HCT116 (cell line): ENCODE measurements at regions not wholly inside any gene's neighbourhood (a gene's known extent, or its start where the extent isn't known, plus 50 kb on each side); places are given as distances from the start of the nearest gene placed in this dataset.

Experiments used
- ATAC-seq: fragments of 200-7000 bp; cut with Tn5 transposase; 2 replicates; pipeline ENCODE4 v1.9.1; 2020; ENCODE audit warnings: mild to moderate bottlenecking, moderate library complexity
- BruUV-seq: library from RNA; stranded (reverse); fragments of 400-500 nt; replicated peaks from 2 replicates; lab custom pipeline; 2021; lab: Mats Ljungman, UMichigan
- CTCF ChIA-PET: fragments of 300-600 bp; sonication (Branson Sonifier 250); formaldehyde crosslinking; loops from one replicate; lab custom pipeline; 2021; ENCODE audit warnings: antibody characterized with exemption; lab: Charles Lee
- POLR2A ChIA-PET: fragments of 300-600, 350-600 bp; sonication (Branson Sonifier 250); formaldehyde crosslinking; loops from one replicate; lab custom pipeline; 2021; ENCODE audit warnings: antibody characterized with exemption; lab: Charles Lee
- RAD21 ChIA-PET, 2 experiments: fragments of 300-600 bp; sonication (Branson Sonifier 250); formaldehyde crosslinking; loops; one replicate each; lab custom pipeline; 2023; ENCODE audit warnings: low total read pairs in 2 of 2; ENCODE audit not compliant: uncharacterized antibody in 2 of 2, unreplicated experiment in 2 of 2, low non-redundant PET in 1 of 2; lab: Charles Lee
- DNase-seq: peaks from one replicate; pipeline ENCODE4 v3.0.0-alpha.2; 2010; ENCODE audit warnings: low read depth, low spot score
- H2AFZ ChIP-seq: fragments of 200-600 bp; shearing (Covaris generic), sonication (generic); 2 replicates; pipeline ENCODE4 v1.6.1; 2017; ENCODE audit warnings: low read depth, mixed run types, mixed read lengths, antibody characterized with exemption, low read length; ENCODE audit not compliant: poor library complexity, severe bottlenecking
- H3K27ac ChIP-seq: 2 replicates; pipeline ENCODE4 v1.5.1; 2012; ENCODE audit warnings: low read depth, low read length
- H3K27me3 ChIP-seq: fragments of 200-600 bp; sonication (generic); 2 replicates; pipeline ENCODE4 v1.6.1; 2016; ENCODE audit warnings: mixed run types, low read length, mixed read lengths; ENCODE audit not compliant: insufficient read depth
- H3K36me3 ChIP-seq, 2 experiments: fragments of 200-500 bp in 1 of 2; fragments of 200-600 bp in 1 of 2; sonication (Bioruptor generic) in 1 of 2; sonication (generic) in 1 of 2; 2 replicates each; pipeline versions ENCODE4 v1.5.1 to v1.6.1; 2014 to 2016; ENCODE audit warnings: low read length in 2 of 2, inconsistent platforms in 1 of 2, mixed read lengths in 1 of 2, mixed run types in 1 of 2; ENCODE audit not compliant: insufficient read depth in 2 of 2, control insufficient read depth in 1 of 2
- H3K4me1 ChIP-seq, 2 experiments: fragments of 200-600 bp in 1 of 2; sonication (generic) in 1 of 2; 2 replicates each; pipeline versions ENCODE4 v1.5.1 to v1.6.1; 2012 to 2017; ENCODE audit warnings: low read length in 2 of 2, inconsistent platforms in 1 of 2, mild to moderate bottlenecking in 1 of 2, mixed read lengths in 1 of 2, mixed run types in 1 of 2, moderate library complexity in 1 of 2; ENCODE audit not compliant: insufficient read depth in 2 of 2, control insufficient read depth in 1 of 2
- H3K4me2 ChIP-seq: fragments of 200-600 bp; sonication (generic); 2 replicates; pipeline ENCODE4 v1.6.1; 2017; ENCODE audit warnings: mixed run types, low read length, mixed read lengths
- H3K4me3 ChIP-seq, 2 experiments: fragments of 200-600 bp in 1 of 2; sonication (generic) in 1 of 2; replicated peaks in 1 of 2; 2 replicates each; pipeline ENCODE4 v1.5.1; 2011 to 2016; ENCODE audit warnings: low read length in 2 of 2, control low read depth in 1 of 2, low read depth in 1 of 2, mild to moderate bottlenecking in 1 of 2, mixed read lengths in 1 of 2, mixed run types in 1 of 2
- H3K79me2 ChIP-seq: fragments of 200-600 bp; sonication (generic); 2 replicates; pipeline ENCODE4 v1.6.1; 2017; ENCODE audit warnings: mild to moderate bottlenecking, mixed run types, low read length, moderate library complexity, mixed read lengths; ENCODE audit not compliant: insufficient read depth
- H3K9ac ChIP-seq: fragments of 200-600 bp; sonication (generic); 2 replicates; pipeline ENCODE4 v1.6.1; 2016; ENCODE audit warnings: low read length, mixed read lengths
- H3K9me2 ChIP-seq: fragments of 200-600 bp; sonication (generic), shearing (Covaris generic); 2 replicates; pipeline ENCODE4 v1.6.1; 2017; ENCODE audit warnings: mixed run types, mild to moderate bottlenecking, moderate library complexity; ENCODE audit not compliant: insufficient read depth
- H3K9me3 ChIP-seq, 2 experiments: fragments of 200-500 bp in 1 of 2; fragments of 200-600 bp in 1 of 2; sonication (Bioruptor generic) in 1 of 2; sonication (generic) in 1 of 2; 2 replicates each; pipeline ENCODE4 v1.6.1; 2014 to 2017; ENCODE audit warnings: low read length in 2 of 2, mixed read lengths in 2 of 2, inconsistent platforms in 1 of 2, low read depth in 1 of 2, mild to moderate bottlenecking in 1 of 2, mixed run types in 1 of 2, moderate library complexity in 1 of 2; ENCODE audit not compliant: control insufficient read depth in 1 of 2, insufficient read depth in 1 of 2
- H4K20me1 ChIP-seq: fragments of 200-600 bp; sonication (generic), shearing (Covaris generic); 2 replicates; pipeline ENCODE4 v1.6.1; 2017; ENCODE audit warnings: mixed run types, mild to moderate bottlenecking, moderate library complexity; ENCODE audit not compliant: insufficient read depth
- ATF3 ChIP-seq: IDR thresholded peaks from 2 replicates; pipeline ENCODE4 v1.6.1; 2012
- CBX3 ChIP-seq: IDR thresholded peaks from 2 replicates; pipeline ENCODE4 v1.6.1; 2012; ENCODE audit warnings: low read depth
- CEBPB ChIP-seq: IDR thresholded peaks from 2 replicates; pipeline ENCODE4 v1.6.1; 2012; ENCODE audit warnings: low read depth
- CTCF ChIP-seq, 3 experiments: fragments of 200-600 bp in 1 of 3; sonication (generic) in 1 of 3; IDR thresholded peaks in 2 of 3; conservative IDR thresholded peaks in 1 of 3; 2 replicates each; pipeline ENCODE4 v1.5.1; 2012 to 2017; ENCODE audit warnings: low read depth in 2 of 3, low read length in 2 of 3, antibody characterized with exemption in 1 of 3, borderline replicate concordance in 1 of 3, control low read depth in 1 of 3, mild to moderate bottlenecking in 1 of 3, mixed read lengths in 1 of 3, mixed run types in 1 of 3, moderate library complexity in 1 of 3; ENCODE audit not compliant: insufficient read depth in 1 of 3
- EZH2 ChIP-seq: fragments of 200-600 bp; sonication (generic); IDR thresholded peaks from 2 replicates; pipeline ENCODE4 v1.6.1; 2017; ENCODE audit warnings: antibody characterized with exemption, mixed run types
- JUND ChIP-seq: IDR thresholded peaks from 2 replicates; pipeline ENCODE4 v1.6.1; 2012
- MAX ChIP-seq: IDR thresholded peaks from 2 replicates; pipeline ENCODE4 v1.6.1; 2012
- TCF7L2 ChIP-seq: IDR thresholded peaks from 2 replicates; pipeline ENCODE4 v1.7.0; 2011; ENCODE audit warnings: borderline replicate concordance, inconsistent platforms; ENCODE audit not compliant: insufficient read depth, insufficient read length; ENCODE audit errors: extremely low read depth
- ZBTB33 ChIP-seq: IDR thresholded peaks from 2 replicates; pipeline ENCODE4 v1.6.1; 2011; ENCODE audit warnings: mild to moderate bottlenecking, low read length, moderate library complexity; ENCODE audit not compliant: insufficient replicate concordance; ENCODE audit errors: extremely low read depth
- intact Hi-C: fragments of 100-400 bp; cut with micrococcal nuclease; formaldehyde crosslinking; loops from 2 replicates; pipeline ENCODE4 v1.10.0; 2022

GRCh38 chr12:76194724-76195123, 110.2 kb upstream of the NAP1L1 start:
- Histone ChIP-seq H3K9me2 (no peaks in the 10 kb centered on the region), H3K4me3 (no peak overlapping the region), H3K27ac (no peak overlapping the region), H3K4me1 (no peaks in the 10 kb centered on the region), H2AFZ (no peak overlapping the region), H3K9ac (no peak overlapping the region), H3K9me3 (no peaks in the 10 kb centered on the region; a peak in 1 of 4 replicates), H4K20me1 (no peaks in the 10 kb centered on the region), H3K79me2 (no peaks in the 10 kb centered on the region), H3K27me3 (no peaks in the 10 kb centered on the region), H3K36me3 (no peaks in the 10 kb centered on the region), H3K4me2 (no peak overlapping the region)
- intact Hi-C loops = no loop called here
- DNase-seq (no peak), ATAC-seq (no peak)
- ChIA-PET RAD21 (no interaction called here), CTCF (no interaction called here), POLR2A (no interaction called here)
- no peak for TF ChIP-seq CEBPB
- TF ChIP-seq, all 23 proteins: peak for 0
- BruUV-seq = no TSS peak

- Histone ChIP-seq H3K27me3 (no peaks in the 10 kb centered on the region), H4K20me1 (no peaks in the 10 kb centered on the region), H3K4me1 (no peaks in the 10 kb centered on the region), H3K9ac (no peak overlapping the region), H3K9me2 (no peaks in the 10 kb centered on the region), H3K36me3 (no peaks in the 10 kb centered on the region), H3K4me3 (no peak overlapping the region), H3K9me3 (no peaks in the 10 kb centered on the region; a peak in 1 of 4 replicates), H2AFZ (no peak overlapping the region), H3K4me2 (no peak overlapping the region), H3K79me2 (no peaks in the 10 kb centered on the region), H3K27ac (no peak overlapping the region)
- ATAC-seq (no peak), DNase-seq (no peak)
- intact Hi-C loops = no loop called here
- TF ChIP-seq MAX (no peak), JUND (no peak)
- CTCF ChIA-PET = no interaction called here
- RAD21 ChIA-PET = no interaction called here
- no TSS peak for BruUV-seq
- POLR2A ChIA-PET = no interaction called here
Measured at GRCh38 chr12:76193961-76194360, 109.5 kb upstream of the NAP1L1 start.

GRCh38 chr12:76192416-76192815, 107.9 kb upstream of the NAP1L1 start:
- Histone ChIP-seq H3K27ac (no peak overlapping the region), H3K79me2 (no peaks in the 10 kb centered on the region), H3K9ac (no peak overlapping the region), H3K4me1 (no peaks in the 10 kb centered on the region), H3K36me3 (no peaks in the 10 kb centered on the region), H4K20me1 (no peaks in the 10 kb centered on the region), H3K9me3 (no peaks in the 10 kb centered on the region), H3K9me2 (no peaks in the 10 kb centered on the region), H3K4me3 (no peak overlapping the region), H3K27me3 (no peaks in the 10 kb centered on the region), H2AFZ (no peak overlapping the region), H3K4me2 (no peak overlapping the region)
- no TSS peak for BruUV-seq
- ATAC-seq = no peak
- intact Hi-C loops = no loop called here
- POLR2A ChIA-PET = no interaction called here
- DNase-seq = no peak
- CTCF ChIA-PET = no interaction called here
- RAD21 ChIA-PET = no interaction called here
- TF ChIP-seq CBX3 (no peak), ATF3 (no peak), EZH2 (no peak), CTCF (IDR thresholded peaks at IDR 0.05 in 2 of 3, conservative IDR thresholded peaks at IDR 0.05 in 1 of 3; ENCODE audit: borderline replicate concordance in 1 of 3, insufficient read depth in 1 of 3, low read depth in 2 of 3, low read length in 2 of 3) (no peak), MAX (no peak), TCF7L2 (no peak), ZBTB33 (no peak)
